HG03342 (cell line): ENCODE measurements at regions not wholly inside any gene's neighbourhood (a gene's known extent, or its start where the extent isn't known, plus 50 kb on each side); places are given as distances from the start of the nearest gene placed in this dataset.

Source experiments
- ATAC-seq: cut with Tn5 transposase; IDR thresholded peaks from one replicate; pipeline ENCODE4 v1.9.1; 2021; ENCODE audit warnings: mild to moderate bottlenecking, moderate library complexity; ENCODE audit not compliant: unreplicated experiment

DNA sequence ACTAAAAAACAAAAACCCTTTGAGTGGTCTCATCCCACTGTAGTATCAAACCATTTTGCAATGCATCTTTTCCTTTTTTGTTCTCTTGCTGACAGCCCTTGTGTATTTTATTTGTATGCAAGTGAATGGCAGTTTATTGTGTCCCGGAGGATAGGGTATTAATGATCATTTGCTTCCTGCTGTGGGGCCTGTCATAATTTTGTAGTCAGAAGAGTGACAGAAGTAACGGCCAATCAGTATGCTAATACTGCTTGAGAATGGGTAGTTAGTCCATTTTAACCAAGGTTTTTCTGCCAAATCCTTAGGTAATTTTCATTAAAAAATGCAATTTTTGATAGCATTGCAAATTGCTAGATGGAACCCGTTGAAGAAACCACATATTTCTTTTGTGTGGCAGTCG is 75.5 kb upstream of the PLSCR5 start:
- no peak for ATAC-seq

DNA sequence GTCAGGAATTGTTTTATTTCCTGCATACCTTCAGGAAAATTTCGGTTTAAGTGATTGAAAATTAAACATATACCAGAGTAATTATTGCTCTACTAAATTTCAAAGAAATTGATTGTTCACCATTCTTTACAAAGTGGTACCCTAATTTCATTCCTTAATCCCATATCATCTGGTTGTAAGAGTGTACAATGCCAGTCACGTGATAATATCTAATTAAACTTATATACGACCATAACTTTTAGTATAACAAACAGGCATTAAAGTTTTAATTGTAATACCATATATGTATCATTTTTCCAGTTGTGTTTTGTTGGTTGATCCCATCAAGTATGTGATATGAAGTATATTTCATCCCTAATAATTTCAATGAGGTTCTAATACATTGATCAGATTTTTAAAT is 74.8 kb upstream of the PLSCR5 start:
- ATAC-seq: no peak

DNA sequence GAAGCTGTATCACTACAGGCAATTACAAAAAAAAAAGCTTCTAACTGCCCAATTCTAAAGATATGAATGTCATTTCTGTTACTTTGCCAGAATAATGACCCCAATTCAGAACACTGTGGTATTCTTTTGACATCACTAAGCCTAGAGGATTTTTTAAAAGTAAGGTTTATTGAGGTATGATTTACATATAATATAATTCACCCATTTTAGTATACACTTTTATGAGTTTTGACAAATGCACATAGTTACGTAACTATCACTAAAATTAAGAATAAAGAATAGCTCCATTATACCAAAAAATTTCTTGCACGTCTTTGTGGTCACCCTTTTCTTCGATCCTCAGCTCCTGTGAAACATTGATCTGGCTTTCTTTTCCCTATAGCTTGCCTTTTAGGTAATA is 74.0 kb upstream of the PLSCR5 start:
- no peak for ATAC-seq

DNA sequence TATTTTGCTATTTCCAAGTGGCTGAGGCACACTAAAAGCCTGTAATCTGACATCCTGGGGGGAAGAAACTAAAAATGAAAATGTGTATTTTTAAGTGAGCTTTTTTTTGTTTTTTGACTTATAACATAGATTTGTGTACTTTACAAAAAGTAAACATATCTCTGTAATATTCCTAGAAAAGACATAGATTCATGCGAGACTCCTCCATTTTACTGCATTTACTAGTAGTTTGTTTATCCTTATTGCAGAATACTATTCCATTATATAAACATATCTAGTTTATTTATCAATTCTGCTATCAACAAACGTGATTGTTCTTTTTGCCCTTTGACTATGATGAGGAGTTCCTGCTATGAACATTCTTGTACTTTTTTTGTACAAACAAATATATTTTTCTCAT is 67.8 kb upstream of the PLSCR5 start:
- ATAC-seq: no peak

DNA sequence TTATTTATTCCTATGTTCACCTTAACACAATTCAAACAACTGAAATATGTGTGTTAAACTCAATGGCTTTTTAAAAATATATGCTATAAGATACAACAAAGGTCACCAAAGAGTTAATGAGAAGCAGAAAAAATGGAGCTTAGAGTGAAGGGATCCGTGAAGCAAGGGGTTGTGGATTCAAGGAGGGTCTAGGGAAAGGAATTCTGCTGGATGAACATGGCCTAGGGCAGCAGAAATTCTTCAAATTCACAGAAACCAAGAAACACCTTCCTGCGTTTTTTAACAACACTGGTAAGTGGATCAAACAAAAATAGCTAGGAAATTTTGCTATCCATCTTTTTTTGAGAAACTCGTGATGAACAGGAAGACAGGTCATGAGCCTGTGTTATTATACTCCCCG is 59.3 kb upstream of the PLSCR5 start:
- ATAC-seq: no peak

DNA sequence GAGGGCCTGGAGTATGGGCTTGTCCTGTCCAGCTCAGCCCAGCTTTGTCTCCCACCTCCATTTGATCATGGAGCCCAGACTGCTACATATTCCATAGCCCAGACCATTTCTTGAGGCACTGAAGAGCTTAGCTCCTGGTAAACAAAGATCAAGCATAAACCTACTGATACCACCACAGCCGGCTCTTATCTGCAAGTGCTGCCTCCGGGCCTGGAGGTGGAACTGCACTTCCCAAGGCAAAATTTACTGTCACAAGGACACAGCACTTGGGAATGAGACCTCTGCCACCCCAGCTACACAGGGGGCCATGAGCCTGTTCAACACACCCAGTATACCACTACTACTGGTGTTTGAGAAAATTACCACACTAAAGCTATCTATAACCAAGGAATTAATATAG is 53.7 kb upstream of the PLSCR5 start:
- no peak for ATAC-seq

DNA sequence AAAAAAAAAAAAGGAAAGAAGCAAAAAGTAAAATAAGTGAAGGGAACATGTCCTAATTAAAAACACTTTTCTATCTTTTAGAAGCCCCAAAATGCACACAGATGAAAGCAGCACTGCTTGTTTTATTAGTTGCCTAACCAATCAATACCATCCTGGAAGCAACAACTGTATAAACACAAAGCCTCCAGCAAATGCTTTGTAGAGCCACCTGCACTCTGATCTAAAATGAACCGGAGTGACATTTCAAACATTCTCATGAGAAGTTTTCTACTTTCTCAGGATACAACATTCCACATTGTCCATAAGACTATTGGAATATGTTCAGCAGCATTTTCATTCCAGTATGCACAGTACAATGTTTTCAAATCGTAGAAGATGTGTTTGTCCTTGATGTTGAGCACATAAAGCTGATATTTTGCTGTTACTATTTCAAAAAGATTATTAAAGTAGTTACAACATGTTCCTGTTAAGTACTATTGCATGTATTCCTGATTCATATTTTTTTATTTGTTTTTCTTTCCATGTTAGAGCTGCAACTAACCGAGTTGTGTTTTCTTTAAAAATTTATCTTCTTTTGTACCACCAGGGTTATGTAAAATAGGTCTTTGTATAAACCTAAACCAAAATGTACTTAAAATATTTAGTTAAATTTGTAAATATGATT is 50.3 kb upstream of the PLSCR5 start:
- ATAC-seq: no peak
